ENCODE measurements at regions not wholly inside any gene's neighbourhood (a gene's known extent, or its start where the extent isn't known, plus 50 kb on each side); places are given as distances from the start of the nearest gene placed in this dataset.
"Not testable (repeated sequence)": the region's sequence is repeated elsewhere in the genome, so short reads cannot be mapped to it uniquely, and the experiment has no call there.

DNA sequence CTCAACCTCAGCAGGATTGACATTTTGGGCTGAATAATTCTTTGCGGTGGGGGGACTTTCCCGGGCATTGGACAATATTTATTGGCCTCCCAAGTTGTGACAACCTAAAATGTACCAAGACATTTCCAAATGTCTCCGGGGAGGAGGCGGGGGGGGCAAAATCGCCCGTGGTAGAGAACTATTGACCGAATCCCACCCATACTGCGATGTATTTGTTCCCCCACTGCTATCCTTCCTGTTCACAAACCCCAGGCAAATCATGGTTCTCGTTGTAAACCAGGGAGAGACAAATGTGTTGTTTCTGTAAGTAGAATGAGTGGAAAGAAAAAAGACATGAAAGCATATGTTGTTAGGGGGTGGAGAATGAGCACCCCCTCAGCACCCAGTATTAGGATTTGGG lies 141.9 kb downstream of the PSAT1 start:
- no peak for DNase-seq

DNA sequence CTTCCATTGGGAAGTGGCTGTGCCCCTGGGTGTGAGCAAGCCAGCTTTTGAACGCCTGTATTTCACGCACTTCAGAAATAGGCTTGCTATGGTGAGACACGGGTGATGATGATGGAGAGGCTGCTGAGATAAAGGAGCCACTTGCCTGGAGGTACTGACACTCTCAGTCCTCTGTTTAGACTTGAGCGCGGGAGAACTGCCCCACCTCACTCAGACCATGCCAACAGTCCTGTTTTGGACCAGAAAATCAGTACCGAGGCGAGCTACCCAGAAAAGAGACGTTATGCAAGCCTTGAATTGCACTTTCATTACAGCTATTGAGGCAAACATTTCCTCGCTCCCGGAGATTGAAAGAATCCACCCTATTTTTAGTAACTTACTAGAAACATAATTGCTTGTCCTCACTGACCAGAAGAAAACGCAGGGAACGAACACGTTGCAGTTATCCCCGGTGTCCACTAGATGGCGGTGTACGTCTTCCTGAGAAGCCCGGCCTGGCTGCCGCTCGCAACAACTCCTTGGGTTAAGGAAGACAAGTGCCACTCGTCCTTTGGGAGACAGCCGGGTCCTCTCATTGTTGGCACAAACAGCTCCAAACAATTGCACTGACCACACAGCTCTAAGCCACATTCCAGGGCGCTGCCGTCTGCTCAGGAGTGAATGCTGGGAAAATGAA lies 142.4 kb downstream of the PSAT1 start:
- peak; percentile 58 for DNase-seq

DNA sequence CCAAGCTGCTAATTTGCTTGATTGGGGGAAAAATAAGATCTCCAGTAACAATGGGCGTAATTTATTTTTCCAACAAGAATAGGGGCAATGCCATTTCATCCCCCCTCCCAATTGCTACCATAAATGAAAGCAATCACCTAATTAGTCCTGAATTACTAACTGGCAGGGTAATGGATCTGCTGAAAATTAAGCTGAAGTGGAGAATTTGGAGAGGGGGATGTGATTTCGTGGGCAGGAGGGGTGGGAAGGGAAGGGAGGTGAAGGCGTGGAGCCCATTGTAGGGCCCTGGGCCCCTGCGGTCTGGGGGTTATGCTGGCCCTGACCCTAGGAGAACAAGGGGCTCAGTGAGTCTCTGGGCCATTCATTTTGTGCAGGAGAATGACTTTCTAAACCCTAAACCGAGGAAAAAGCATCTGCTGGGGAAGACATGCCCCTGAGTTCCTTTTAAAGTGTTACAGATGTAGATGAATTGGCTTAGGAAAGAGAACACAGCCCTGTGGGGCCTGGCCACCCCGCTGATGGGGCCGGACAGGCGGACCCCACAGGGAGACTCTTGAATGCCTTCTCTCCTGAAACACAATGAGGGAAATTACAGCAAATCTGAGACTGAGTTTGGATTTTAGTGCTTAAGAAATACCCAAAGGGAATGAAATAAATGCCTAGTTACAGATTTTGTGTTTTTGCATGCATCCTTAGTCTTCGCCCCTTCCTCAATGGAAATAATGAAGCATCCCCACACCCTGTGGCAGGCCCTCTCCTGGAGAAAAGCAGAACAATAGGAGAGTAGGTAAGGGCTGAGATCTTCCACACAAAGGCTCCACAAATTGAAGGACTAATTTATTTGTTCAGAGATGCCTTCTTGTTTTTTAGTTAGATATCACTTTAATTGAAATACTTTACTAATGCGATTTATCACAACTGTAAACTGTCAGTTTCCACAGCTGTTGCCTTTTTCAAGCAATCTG lies 143.2 kb downstream of the PSAT1 start:
- no peak for DNase-seq

DNA sequence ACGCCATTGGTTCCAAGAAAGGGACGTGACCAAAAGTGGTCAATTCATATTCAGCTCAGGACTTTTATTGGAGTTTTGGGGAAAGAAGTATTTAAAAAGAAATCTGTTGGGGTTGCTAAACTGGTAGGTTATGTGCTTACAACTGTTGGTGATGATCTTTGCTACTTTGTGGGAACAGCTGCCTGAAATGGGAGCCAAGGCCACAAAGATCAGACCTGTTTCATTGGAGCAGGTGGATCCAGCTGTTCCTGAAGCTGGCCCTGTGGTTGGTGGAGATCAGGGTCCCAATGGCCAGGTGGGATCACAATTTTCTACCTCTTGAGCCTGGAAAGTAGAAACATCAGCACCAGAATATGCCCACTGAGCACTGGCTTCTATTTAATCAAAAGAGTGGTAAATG lies 144.5 kb downstream of the PSAT1 start:
- DNase-seq = no peak

DNA sequence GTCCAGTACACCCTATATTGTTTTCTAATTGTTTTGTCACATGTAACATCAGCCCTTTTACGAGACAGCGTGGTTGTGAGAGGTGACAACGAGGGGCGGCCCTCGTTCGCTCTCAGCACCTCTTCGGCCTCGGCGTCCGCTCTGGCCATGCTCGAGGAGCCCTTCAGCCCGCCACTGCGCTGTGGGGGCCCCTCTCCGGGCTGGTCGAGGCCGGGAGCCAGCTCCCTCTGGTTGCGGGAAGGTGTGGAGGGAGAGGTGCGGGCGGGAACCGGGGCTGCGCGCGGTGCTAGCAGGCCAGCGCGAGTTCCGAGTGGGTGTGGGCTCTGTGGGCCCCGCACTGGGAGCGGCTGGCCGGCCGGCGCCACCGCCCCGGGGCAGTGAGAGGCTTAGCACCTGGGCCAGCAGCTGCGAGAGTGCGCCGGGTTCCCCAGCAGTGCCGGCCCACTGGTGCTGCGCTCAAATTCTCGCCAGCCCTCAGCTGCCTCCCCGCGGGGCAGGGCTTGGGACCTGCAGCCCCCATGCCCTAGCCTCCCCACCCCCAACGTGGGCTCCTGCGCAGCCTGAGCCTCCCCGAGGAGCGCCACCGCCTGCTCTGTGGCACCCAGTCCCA lies 145.0 kb downstream of the PSAT1 start:
- no peak for DNase-seq

DNA sequence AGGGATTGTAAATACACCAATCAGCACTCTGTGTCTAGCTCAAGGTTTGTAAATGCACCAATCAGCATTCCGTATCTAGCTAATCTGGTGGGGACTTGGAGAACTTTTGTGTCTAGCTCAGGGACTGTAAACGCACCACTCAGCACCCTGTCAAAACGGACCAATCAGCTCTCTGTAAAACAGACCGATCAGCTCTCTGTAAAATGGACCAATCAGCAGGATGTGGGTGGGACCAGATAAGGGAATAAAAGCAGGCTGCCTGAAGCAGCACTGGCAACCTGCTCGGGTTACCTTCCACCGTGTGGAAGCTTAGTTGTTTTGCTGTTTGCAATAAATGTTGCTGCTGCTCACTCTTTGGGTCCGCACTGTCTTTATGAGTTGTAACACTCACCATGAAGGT lies 145.7 kb downstream of the PSAT1 start:
- DNase-seq = not testable (repeated sequence)

DNA sequence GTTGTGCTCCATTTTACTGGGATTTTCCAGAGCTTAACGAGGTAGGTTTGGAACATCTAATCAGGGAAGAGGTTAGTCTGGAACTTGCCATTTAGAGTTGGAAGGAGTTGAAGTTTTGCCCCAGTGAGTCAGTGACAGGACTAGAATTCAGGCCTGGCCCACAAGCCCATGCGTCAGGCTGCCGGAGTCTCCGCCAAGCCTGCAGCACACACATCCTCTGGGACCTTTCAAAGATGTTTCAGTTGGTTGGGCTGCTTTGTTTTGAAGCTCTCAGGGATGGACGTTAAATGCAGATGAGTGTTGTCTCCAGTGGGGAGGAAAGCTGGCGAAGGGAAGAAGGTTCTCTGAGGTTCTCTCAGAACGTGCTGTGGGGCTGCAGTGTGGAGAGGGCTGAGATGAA lies 147.0 kb downstream of the PSAT1 start:
- DNase-seq = no peak

DNA sequence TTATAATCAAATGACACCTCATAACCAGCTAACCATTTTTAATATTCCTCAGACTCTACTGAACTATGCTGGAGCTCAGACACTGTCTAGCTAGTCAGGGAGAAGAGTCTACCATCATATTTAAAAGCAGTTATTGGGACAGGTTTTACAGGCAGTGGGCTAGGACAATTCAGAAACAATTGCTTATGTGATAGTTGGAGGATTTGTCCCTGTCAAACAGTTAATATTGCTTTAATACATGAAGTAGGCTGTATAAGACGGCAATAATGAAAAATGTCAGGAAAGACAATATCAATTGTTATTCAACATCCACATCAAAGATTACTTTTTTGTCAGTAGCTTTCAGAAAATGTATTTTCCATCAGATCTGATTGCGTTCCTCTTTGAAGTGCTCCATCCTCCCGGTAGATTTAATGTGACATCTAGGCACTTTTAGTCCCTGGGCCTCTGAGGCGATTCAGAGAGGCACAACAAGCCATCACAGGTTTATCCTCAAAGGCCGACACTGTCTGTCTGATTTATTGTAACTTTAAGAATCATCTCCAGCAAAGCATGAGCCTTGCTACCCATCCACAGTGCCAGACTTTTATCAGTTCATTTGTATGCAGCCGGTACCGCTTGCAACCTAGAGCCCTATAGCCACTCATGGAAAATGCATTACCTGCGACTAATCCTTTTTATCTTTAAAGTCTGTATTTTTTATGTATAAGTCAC lies 152.2 kb downstream of the PSAT1 start:
- DNase-seq = no peak

DNA sequence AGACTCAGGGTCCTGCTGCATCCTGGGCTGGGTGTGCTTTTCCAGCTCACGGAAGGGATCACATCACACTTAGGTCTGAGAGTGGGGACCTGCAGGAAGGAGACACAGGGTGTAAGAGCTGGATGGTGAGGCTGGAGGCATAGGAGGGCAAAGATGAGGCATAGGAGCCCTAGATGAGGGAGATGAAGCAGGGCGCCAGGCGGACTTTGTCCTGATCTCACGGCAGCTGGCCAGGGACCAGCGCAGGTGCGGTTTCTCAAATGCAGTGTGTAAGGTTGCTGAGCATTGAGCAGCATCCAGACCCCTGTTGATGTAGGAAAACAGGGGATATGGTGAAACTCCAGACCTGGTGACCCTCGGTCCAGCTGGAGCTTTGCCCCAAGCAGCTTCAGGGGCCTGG lies 156.5 kb downstream of the PSAT1 start:
- DNase-seq = no peak

DNA sequence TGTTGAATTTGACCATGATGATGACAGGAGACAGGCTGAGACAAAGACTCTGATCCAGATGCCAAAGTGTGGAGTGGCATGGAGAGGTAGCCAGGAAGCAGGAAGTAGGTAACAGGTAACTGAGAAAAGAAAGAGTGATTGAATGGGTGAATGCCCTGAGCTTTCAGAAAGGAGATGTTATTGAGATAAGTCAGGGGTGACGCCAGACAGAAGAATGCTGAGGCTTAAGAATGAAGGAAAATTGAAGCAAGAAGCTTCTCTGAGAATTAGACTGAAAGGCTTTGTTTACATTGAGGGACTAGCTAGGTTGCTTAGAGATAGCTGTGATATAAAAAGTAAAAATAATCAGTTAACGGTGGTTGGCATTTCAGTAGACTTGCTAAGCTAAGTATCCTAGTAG lies 165.7 kb downstream of the PSAT1 start:
- no peak for DNase-seq

DNA sequence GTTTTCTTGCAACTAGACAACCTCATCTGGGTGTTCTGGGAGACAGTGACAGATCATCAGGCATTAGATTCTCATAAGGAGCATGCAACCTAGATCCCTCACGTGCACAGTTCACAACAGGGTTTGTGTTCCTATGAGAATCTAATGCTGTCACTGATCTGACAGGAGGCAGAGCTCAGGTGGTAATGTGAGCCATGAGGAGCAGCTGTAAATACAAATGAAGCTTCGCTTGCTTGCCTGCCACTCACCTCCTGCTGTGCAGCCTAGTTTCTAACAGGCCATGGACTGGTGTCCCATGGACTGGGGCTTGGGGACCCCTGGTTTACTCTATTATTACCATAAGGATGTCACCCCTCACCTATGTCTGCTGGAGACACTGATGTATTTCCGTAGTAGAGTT lies 166.8 kb downstream of the PSAT1 start:
- DNase-seq = no peak

DNA sequence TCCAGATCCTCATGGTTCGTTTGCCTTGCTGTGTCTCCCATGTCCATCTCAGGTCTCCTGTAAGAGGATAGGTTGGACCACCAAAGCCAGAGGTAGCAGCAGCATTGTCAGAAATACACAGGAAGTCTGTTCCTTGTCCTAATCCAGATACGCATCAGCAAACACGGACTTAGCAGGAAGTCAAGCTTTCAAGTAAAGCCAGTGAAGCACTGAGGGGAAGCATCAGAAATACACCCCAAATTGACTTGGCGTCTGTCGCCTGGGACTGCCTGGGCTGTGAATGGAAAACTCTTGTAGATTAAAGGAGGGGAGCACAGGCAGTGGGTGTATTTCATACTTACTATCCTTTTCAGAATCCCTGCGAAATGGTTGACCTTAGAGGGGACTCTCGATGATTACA lies 171.3 kb downstream of the PSAT1 start:
- DNase-seq = no peak

DNA sequence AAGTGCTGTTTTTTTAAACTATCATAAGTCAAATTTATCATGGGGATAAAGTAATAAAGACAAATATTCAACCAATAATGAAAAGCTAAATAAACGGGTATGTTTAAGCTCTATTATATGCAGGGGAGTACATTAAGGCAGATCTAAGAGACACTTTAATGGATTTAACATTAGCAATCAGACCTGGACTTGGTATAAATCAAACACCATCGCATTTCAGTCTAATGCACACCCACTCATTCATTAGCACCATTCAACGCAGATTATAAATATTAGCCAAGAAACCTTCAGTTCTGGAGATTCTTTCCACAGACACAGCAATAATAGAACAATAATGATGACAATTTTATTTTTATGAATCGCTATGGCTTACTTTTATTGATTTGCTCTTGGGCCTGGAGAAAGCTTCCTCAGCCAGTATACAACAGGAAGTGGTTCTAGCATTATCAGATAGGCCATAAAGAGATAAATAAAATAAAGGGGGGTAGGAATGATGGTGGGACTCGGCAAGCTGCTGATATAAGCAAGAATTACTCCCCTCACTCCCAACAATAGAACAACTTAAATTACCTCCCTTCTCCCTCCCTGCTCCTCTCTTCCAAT lies 172.2 kb downstream of the PSAT1 start:
- no peak for DNase-seq

DNA sequence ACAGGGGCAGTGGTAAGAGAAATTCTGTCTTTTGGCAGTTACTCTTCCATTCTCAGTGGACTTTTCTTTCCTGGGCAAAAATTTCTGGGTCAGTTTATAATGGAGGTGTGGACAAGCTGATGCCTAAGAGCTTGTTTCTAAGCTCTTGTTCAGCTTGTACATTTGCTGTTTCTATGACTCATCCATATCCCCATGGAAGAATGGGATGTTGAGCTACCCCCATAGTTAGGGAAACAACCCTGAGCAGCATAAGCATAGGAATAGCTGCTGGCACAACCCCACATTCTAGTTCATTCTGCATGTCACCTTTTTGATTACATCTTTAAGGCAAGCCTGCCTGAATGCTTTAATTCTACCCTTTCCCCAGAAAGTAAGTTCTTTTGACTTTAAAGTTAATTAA lies 173.3 kb downstream of the PSAT1 start:
- DNase-seq = no peak

DNA sequence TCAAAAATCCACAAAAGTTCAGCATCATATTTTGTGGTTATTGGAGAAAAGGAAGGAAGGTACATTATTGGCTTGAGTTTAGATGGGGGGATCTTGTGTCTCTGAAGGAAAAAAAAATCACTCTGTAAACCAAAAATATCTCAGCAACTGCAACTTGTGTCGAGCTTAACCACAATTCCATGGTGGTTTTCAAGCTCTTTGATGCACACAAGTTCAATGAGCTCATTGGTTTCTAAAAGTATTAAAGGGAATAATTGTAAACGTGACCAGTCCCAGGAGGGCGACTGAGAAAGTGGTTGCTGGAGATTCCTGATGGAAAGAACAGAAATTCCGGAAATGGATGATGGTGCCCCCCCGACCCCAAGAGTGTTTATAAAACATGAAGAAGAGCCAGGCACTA lies 173.8 kb downstream of the PSAT1 start:
- no peak for DNase-seq

DNA sequence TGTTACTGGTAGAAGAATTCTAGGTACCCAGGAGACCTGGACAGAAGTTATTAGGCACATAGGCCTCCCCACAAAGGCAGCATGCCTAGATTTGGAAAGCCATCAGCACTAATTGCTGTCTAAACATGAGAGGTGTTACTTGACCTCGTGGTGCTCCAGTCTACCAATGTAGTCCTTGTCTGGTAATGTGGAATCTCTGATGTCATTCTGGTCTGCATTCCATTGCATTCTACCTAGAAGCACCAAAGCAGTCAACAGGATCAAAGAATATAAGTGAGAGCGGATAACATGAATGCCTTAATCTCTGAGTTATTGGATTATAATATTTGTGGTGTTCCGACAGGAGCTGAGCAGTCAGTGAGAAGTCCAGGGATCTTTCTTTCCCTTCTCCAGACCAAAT lies 175.2 kb downstream of the PSAT1 start:
- no peak for DNase-seq

DNA sequence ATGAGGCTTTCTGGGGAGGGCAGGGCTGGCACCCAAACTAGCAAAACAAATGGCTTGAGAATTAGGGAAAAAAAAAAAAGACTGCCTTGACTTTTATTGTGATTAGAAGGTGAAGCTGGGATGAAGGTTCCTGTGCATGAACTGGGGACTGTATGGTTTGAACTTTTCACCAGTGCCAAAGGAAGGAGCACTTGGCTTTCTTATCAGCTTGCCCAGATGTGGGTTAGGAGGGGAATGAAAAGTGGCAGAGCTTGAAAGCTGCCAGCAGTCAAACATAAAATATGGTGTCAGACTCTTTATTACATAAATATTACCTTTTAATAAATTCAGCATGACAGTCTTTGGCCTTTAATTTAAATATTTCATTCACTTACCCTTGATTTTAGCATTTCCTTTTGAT lies 182.5 kb downstream of the PSAT1 start:
- no peak for DNase-seq

DNA sequence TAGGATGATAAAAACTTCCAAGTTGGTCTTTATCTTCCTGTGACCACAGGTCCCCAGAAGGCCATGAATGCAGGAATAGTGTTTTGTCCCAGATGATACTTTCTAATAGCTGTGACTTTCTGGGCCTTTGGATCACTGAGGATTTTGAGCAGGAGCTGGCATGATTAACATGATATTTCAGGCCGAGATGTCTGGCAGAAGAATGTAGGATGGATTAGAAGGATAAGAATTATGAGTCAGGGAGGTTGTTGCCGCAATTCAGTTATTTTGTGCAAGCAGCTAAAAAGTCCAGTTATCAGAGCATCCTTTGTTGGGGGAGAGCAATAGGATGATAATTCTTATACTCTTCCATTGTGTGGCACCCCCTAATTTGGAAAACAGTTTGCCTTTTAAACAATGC lies 189.7 kb downstream of the PSAT1 start:
- no peak for DNase-seq

DNA sequence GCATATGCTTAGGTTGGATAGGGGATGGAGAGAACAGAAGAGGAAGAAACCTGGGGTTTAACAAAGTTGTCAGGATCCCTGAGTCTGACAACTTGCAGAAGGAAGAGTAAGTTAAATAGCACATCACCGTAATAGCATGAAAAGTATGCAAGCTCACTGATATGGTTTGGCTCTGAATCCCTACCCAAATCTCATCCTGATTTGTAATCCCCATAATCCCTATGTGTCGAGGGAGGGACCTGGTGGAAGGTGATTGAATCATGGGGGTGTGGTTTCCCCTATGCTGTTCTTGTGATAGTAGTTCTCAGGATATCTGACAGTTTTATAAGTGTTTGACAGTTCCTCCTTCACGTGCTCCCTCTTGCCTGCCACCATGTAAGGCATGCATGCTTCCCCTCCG lies 193.3 kb downstream of the PSAT1 start:
- no peak for DNase-seq

DNA sequence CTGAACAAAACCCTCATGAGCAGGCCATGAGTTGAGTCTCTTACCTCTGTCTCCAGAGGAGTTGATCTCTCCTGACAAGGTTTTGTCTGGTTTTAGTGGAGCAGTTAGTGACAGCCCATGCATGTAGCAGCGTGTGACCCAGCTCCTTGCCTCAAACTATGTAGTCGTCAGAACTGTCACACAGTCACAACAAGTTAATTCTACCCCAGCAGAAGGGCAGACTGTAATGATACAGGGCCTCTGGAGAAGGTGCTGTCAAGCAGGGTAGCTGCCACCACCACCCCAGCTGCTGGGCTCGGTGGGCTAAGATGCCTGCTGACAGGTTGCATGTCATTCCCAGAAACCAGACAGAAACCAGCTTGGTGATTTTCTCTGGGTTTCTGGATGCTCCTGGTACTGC lies 194.5 kb downstream of the PSAT1 start:
- DNase-seq = no peak

DNA sequence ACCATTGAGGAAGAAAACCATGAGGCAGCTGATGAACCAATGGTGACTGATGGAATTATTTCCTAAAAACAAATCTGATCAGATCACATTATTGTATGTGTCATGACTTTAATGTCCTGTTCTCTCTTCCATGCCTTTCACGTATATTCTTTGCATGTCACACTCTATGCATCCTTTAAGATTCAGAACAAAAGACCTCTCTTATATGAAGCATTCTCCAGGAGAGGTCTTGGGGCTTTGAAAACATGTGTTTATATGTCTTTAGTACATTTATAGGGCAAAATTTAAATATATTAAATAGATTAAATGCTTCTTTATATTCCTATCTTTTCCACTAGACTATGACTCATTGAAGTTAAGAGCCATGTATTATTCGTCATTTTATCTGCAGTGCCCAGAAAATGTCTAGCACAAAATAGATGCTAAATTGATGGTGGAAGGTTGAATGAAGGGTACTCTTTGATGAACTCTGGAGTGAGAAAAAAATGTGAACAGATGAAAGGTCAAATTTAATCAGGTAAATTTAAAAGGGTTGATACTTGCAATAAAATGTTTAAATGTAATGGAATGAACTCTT lies 196.3 kb downstream of the PSAT1 start:
- no peak for DNase-seq

DNA sequence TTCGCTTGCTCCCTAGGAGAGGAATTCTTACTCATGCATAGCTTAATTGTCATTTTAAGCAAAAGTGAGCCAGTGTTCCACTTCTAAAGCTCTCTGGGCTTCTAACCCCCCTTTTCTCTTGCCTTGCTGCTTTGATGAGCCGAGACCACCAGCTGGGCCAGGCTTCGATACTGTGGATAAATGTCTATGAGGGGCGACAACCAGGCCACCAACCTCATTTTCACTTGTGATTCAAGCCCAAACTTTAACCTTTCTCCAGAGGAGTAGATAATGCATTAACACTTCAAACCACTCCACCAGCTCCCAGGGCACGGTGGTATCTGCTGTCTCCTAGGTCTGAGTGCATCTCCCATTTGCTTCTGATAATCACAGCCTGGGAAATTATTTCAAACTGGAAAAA lies 205.6 kb downstream of the PSAT1 start:
- no peak for DNase-seq

DNA sequence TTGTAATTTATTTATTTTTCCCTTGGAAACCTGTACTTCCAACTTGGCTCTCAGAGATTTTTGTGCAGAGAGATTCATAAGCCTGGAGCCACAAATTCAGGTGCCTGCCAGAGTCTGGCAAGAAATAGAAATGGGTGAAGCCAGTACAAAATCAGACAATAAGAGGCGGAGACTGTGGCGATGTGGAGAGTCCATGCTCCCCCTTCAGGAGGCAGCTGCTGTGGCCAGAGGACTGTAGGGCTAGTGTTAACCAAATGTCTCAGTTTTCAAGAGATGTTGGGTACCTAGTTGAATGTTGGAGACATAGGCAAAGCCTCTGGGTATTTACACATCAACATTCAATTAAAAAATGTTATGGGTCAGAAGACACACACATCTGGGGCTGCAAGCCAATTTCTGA lies 208.6 kb downstream of the PSAT1 start:
- no peak for DNase-seq
